Ascending aorta (tissue), 2 donors: ENCODE measurements at regions not wholly inside any gene's neighbourhood (a gene's known extent, or its start where the extent isn't known, plus 50 kb on each side); places are given as distances from the start of the nearest gene placed in this dataset.
"Not testable (repeated sequence)": the region's sequence is repeated elsewhere in the genome, so short reads cannot be mapped to it uniquely, and the experiment has no call there.

Source experiments
- DNase-seq, 2 donors: peaks; one replicate each; pipeline ENCODE4 v3.0.0-alpha.2; 2019; ENCODE audit warnings: low spot score in 2 of 2
- H3K27ac ChIP-seq, 2 donors: fragments of 200-600 bp; sonication (generic); one replicate each; pipeline ENCODE4 v1.5.1; 2016 to 2017; ENCODE audit warnings: mild to moderate bottlenecking in 1 of 2
- H3K27me3 ChIP-seq: fragments of 200-600 bp; sonication (generic); one replicate; pipeline ENCODE4 v1.5.1; 2017
- H3K36me3 ChIP-seq, 2 donors: fragments of 200-600 bp; sonication (generic); one replicate each; pipeline ENCODE4 v1.5.1; 2016
- H3K4me1 ChIP-seq, 2 donors: fragments of 200-600 bp; sonication (generic); one replicate each; pipeline ENCODE4 v1.5.1; 2016 to 2017; ENCODE audit warnings: mild to moderate bottlenecking in 1 of 2
- H3K4me3 ChIP-seq, 2 donors: fragments of 200-600 bp; sonication (generic); one replicate each; pipeline ENCODE4 v1.5.1; 2016 to 2017; ENCODE audit warnings: mild to moderate bottlenecking in 1 of 2
- H3K9me3 ChIP-seq, 2 donors: fragments of 200-600 bp; sonication (generic); one replicate each; pipeline ENCODE4 v1.5.1; 2016
- intact Hi-C: fragments of 100-400 bp; cut with DNase I; formaldehyde crosslinking; loops from one replicate; pipeline ENCODE4 v1.15.1; 2023
- TF ChIP-seq, protein P1 (sequence below), 3 experiments: fragments of 200-600 bp in 2 of 3; fragments of 450-650 bp in 1 of 3; sonication (generic) in 2 of 3; IDR thresholded peaks; one replicate each; pipeline ENCODE4 v1.5.1; 2016 to 2019; ENCODE audit warnings: antibody characterized with exemption in 3 of 3, mild to moderate bottlenecking in 1 of 3, moderate library complexity in 1 of 3

DNA sequence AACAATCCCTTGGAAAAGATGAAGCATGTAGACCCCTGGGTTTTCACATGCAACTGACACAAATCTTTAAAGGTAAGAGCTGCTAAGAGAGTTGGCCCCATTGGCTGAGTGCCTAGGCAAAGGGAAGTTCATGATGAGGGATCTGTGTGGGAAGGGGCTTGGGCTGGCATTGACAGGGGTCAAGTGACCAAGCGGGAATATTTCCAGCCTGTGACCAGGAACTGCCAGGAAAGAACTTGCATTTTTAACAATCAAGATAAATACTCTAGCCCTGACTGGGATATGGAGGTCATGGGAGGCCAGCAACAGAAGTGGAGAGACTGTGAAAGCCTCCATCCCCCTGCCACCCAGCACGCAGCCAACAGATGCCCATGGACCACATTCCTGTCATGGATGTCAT, 361.1 kb upstream of the ATP10A start:
- no peak overlapping the region for H3K27ac ChIP-seq
- H3K9me3 ChIP-seq: no peaks in the 10 kb centered on the region
- no peak overlapping the region for H3K4me3 ChIP-seq
- H3K27me3 ChIP-seq: no peaks in the 10 kb centered on the region
- DNase-seq: no peak
- TF ChIP-seq, protein P1, sequence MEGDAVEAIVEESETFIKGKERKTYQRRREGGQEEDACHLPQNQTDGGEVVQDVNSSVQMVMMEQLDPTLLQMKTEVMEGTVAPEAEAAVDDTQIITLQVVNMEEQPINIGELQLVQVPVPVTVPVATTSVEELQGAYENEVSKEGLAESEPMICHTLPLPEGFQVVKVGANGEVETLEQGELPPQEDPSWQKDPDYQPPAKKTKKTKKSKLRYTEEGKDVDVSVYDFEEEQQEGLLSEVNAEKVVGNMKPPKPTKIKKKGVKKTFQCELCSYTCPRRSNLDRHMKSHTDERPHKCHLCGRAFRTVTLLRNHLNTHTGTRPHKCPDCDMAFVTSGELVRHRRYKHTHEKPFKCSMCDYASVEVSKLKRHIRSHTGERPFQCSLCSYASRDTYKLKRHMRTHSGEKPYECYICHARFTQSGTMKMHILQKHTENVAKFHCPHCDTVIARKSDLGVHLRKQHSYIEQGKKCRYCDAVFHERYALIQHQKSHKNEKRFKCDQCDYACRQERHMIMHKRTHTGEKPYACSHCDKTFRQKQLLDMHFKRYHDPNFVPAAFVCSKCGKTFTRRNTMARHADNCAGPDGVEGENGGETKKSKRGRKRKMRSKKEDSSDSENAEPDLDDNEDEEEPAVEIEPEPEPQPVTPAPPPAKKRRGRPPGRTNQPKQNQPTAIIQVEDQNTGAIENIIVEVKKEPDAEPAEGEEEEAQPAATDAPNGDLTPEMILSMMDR (IDR thresholded peaks at IDR 0.05): no peak
- intact Hi-C loops: no loop called here
- H3K4me1 ChIP-seq: no peaks in the 10 kb centered on the region
- no peaks in the 10 kb centered on the region for H3K36me3 ChIP-seq

DNA sequence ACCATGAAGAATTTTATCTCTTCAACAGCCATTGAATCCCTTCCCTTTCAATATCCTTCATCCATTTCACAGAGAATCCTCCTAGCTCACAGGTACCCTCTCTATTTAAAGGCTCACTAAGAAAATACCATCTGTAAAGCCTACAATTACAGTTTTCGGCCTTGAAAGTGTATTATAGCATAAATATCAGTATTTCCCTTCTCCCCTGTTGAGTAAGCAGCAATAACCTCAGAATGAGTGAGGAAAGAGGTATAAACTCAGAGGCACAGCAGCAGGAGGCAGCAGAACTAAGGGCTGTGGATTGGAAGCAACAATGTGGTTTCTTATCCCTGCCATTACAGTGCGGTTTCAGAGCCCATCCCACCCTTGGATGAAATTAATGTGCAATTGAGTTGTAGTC, 360.6 kb upstream of the ATP10A start:
- no peak for DNase-seq

DNA sequence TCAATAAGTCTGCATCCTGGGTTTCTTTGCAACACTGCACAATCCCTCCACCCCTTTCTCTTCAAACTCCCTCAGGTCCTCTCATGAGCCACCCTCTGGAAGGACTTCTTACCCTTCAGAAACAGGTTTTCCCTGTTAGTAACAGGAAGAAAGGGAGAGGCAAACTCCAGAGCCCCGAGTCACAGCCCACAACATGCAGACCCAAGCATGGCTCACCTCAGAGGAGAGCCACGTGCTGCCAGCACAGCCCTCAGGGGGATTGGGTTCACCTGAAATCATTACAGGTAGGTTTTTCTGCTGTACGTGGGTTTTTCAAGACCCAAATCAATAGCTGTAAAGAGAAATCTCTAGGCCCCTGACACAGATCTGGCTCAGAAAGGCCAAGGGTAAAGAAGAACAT, 359.7 kb upstream of the ATP10A start:
- no peaks in the 10 kb centered on the region for H3K4me1 ChIP-seq
- no peak overlapping the region for H3K27ac ChIP-seq
- intact Hi-C loops: no loop called here
- H3K27me3 ChIP-seq: no peaks in the 10 kb centered on the region
- no peak overlapping the region for H3K4me3 ChIP-seq
- no peak for DNase-seq
- no peaks in the 10 kb centered on the region for H3K36me3 ChIP-seq
- TF ChIP-seq, protein P1 (IDR thresholded peaks at IDR 0.05): no peak
- H3K9me3 ChIP-seq: no peaks in the 10 kb centered on the region

More for the DNA sequence above, 360.6 kb upstream of the ATP10A start:
- Histone ChIP-seq H3K4me3 (no peak overlapping the region), H3K27me3 (no peaks in the 10 kb centered on the region), H3K36me3 (no peaks in the 10 kb centered on the region), H3K4me1 (no peaks in the 10 kb centered on the region), H3K27ac (no peak overlapping the region), H3K9me3 (no peaks in the 10 kb centered on the region)
- intact Hi-C loops: no loop called here
- TF ChIP-seq, protein P1 (IDR thresholded peaks at IDR 0.05): no peak

DNA sequence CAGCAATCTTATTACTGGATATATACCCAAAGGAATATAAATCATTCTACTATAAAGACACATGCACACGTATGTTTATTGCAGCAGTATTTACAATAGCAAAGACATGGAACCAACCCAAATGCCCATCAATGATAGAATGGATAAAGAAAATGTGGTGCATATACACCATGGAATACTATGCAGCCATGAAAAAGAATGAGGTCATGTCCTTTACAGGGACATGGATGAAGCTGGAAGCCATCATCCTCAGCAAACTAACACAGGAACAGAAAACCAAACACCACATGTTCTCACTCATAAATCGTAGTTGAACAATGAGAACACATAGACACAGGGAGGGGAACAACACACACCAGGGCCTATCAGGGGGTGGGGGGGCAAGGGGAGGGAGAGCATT, 353.9 kb upstream of the ATP10A start:
- DNase-seq, H3K4me3 ChIP-seq, H3K4me1 ChIP-seq, H3K27me3 ChIP-seq, H3K27ac ChIP-seq, H3K9me3 ChIP-seq, intact Hi-C loops, H3K36me3 ChIP-seq: not testable (repeated sequence)

DNA sequence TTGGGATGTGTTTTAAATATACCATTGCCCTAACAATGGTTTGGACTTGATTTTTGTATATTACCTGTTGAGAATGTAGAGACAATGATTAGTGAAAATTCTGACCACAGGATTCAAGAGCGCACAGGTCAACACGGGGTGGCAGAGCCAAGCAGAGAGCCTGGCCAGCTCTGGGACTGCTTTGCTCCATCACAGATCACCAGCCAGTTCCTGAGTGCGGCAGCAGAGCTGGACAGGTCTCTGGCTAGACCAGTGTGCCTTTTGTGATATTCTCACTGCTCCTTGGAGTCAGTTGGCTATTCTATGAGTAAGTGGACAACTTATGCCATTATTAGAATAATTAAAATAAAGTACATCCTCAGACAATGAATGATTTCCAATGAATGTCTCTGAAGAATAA, 351.2 kb upstream of the ATP10A start:
- Histone ChIP-seq H3K4me3 (no peak overlapping the region), H3K27ac (no peak overlapping the region), H3K9me3 (no peaks in the 10 kb centered on the region), H3K4me1 (no peaks in the 10 kb centered on the region), H3K27me3 (no peaks in the 10 kb centered on the region), H3K36me3 (no peaks in the 10 kb centered on the region)
- intact Hi-C loops: no loop called here
- TF ChIP-seq, protein P1 (IDR thresholded peaks at IDR 0.05): no peak
- no peak for DNase-seq

DNA sequence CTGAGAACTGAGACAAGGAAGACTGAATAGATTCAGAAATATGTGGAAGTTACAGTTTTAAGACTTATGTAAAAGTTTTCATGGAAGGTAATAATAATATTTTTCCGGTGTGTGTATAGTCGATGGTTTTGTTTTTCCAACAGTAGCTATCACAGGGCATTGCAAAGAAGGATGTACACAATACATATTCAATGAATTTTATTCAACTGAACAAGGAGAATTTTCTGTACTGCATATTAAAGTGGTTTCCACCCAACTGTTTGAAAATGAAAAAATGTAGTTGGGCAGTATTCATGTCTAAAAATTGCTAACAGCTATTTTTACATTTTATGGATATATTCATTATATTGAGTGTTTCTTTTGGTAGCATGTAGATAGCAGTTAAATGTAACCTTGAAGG, 350.3 kb upstream of the ATP10A start:
- Histone ChIP-seq H3K4me1 (no peaks in the 10 kb centered on the region), H3K4me3 (no peak overlapping the region), H3K36me3 (no peaks in the 10 kb centered on the region), H3K27ac (no peak overlapping the region), H3K27me3 (no peaks in the 10 kb centered on the region), H3K9me3 (no peaks in the 10 kb centered on the region)
- no peak for DNase-seq
- TF ChIP-seq, protein P1 (IDR thresholded peaks at IDR 0.05): no peak
- intact Hi-C loops: no loop called here
